GM18520 (cell line): ENCODE measurements at regions not wholly inside any gene's neighbourhood (a gene's known extent, or its start where the extent isn't known, plus 50 kb on each side); places are given as distances from the start of the nearest gene placed in this dataset.

ENCODE experiments used
- ATAC-seq: cut with Tn5 transposase; IDR thresholded peaks from one replicate; pipeline ENCODE4 v1.9.1; 2021; ENCODE audit not compliant: unreplicated experiment

DNA sequence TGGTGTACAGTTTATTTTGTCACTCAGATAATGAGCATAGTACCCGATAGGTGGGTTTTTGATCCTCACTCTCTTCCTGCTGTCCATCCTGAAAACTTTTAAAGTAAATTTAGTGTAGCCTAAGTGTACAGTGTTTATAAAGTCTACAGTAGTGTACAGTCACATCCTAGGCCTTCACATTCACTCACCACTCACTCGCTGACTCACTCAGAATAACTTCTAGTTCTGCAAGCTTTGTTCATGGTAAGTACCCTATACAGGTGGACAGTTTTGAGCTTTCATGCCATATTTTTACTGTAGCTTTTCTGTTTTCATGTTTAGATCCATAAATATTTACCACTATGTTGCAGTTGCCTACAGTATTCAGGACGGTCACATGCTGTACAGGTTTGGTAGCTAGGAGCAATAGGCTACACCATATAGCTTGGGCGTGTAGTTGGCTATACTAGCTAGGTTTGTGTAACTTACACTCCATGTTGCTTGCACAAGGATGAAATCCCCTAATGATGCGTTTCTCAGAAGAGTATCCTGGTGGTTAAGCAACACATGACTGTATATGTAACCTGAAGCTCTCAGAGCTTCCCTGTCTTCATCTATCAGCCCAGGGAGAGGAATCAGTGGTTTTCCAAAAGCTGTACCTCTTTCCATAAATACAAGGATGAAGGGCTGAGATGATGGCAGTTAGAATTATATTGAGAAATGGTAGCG is 87.6 kb upstream of the SLC25A26 start:
- no peak for ATAC-seq

DNA sequence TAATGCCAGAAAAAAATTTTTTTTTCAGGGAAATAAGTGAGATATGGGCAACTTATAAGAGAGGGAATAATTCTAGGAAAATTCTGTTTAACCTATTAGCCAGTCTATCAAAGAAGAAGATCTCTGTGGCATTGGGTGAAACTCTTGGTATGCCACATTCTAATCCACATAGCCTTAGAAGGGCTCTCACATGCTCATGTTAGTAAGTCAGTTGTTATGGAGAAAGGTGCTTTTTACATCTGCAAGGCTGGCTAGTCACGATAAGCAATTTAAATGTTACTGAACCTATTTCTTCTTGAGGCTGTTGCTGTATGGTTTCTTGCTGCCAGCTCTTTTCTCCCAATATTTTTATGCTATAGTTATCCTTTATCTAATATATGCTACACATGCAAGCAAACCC is 89.9 kb upstream of the MAGI1 start:
- ATAC-seq: no peak

DNA sequence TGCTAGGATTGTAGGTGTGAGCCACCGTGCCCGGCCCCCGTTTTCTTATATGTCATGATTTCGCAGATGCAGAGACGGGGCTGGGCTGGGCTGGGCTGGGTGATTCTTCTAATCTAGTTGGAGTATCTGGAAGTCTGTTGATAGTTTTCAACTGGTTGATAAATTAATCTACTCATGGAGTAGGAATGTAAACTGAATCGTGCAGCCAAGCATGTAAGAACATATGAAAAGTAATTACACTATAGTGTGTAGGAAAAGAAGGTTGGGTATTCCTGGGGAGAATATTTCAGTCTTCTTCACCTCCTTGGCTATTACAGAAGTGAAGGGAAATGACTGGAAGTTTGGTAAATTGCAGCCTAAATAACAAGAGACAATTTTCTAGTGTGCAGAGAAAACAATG is 82.6 kb upstream of the MAGI1 start:
- ATAC-seq: no peak

DNA sequence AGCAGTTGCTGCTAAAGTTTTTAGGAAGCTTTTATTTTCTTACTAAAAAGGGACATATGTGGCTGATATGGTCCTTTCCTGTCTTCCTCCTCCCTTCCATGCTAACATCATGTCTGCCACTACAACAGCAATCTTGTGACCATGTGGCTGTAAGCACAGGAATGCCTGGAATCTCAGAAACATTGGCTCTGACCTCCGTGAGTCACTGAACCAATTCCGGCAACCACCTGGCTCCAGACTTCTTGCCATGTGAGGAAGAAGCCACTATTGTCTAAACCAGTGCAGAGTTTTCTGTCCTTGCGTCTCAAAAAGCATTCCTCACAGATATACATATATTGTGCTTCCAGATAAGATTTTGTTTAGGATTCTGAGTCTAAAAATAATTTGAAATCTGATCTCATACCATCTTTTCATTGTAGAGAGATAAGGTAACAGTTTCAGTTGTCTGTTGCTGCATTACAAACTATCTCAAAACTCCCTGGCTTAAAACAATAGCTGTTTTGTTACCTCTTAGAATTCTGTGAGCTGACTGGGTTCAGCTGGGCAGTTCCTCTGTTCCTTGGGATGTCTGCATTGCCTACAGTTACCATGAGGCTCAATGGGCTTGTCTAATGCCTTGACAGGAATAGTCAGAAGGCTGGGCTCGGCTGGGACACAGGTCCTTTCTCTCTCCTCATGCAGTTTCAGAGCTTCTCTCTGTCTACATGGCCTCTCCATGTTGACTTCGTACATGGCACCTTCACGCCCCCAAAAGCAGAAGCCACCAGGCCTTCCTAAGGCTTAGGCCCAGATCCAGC is 77.3 kb upstream of the MAGI1 start:
- ATAC-seq: no peak

DNA sequence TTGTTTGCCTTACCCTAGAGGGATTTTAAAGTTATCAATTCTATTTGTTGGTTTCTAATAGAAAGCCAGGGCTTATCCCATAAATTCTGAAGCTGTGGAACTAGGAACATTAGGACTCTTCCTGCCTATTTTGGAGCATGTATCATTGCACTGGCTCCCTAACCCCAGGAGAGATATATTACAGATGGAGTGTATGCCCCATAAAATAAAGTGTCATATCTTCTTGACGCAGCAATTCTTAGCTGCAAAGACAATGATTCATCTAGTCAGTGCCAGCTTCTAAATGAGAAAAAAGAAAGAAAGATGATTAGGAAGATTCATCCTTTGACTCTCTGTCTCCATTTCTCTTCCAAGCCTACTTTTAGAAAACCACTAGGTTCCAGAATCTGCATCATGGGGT is 74.8 kb upstream of the MAGI1 start:
- ATAC-seq: no peak

DNA sequence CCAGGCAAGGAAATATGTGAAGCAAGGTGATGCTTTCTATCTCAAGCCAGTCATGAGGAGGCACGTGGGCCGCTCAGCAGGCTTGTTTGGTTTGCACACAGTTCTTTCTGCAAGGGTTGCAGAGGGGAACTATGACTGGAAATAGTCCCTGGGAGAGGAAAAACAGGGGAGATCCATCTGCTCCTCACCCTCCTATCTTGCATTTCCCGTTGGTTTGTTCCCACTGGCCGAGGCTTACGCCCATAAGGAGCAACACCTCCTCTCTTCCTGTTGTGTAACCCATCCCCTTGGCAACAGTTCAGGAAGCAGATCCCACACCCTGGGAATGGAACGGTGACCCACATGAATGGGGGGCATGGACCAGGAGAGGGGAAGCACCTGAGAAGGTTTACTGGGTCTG is 72.1 kb upstream of the MAGI1 start:
- ATAC-seq: no peak

DNA sequence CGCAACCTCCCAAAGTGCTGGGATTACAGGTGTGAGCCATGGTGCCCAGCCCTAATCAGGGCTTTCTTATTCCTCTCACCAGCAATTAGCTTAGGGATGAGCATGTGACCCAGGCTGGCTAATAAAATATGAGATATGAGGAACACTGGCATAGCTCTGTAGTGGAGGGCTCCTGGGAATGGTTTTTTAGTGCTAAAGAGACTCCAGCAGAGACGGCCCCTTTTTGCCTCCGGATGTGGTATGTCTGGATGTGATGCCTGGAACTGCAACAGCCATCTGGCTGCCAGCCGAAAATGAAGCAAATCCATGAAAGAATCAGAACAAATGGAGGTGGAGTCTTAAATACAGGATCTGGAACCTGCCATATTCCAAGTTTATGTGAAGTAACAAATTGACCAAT is 69.1 kb upstream of the MAGI1 start:
- no peak for ATAC-seq

DNA sequence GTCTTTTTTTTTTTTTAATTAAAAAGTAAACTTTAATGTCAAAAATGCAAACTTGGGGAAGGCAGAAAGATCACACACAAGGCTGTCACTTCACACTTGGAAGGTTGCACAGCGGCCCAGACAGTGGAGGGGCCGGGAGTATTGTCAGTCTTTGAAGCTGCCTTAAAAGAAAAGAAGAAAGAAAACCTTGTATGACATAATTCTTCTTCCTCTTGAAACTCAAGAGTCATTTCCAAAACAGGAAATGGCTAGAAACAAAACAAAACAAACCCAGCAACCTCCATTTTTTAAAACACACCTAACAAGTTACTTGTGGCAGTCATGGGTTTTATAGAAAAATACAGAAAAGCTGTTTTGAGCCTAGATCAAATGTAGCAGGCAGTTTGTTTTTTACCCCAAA is 68.1 kb upstream of the MAGI1 start:
- no peak for ATAC-seq

DNA sequence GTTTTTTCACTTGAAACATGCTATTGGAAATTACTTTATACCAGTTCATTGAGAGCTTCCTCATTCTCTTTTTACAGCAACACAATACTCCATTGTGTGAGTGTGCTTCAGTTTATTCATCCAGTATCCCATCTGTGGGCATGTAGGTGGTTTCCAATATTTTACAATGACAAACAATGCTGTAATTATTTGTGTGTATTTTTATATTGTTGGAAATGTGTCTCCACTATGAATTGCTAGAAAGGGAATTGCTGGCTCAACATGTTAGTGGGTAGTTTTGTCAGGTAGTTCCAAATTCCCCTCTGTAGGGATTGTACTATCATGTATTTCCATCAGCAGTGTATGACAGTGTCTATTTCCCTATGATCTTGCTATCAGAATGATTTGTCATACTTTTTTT is 65.8 kb upstream of the MAGI1 start:
- no peak for ATAC-seq

DNA sequence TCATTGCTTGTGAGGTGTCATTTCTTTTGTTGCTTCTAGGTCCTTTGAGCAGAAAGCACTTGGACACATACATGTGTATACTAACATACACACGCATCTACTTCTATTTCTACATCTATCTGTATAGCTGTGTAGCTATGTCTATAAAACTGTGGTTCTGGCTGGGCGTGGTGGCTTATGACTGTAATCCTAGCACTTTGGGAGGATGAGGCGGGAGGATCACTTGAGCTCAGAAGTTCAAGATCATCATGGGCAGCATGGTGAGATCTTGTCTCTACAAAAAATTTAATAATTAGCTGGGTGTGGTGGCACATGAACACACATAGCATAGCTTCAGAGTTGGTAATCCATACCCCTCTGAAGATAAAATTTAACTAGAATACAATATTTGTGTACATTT is 65.0 kb upstream of the MAGI1 start:
- ATAC-seq: no peak

DNA sequence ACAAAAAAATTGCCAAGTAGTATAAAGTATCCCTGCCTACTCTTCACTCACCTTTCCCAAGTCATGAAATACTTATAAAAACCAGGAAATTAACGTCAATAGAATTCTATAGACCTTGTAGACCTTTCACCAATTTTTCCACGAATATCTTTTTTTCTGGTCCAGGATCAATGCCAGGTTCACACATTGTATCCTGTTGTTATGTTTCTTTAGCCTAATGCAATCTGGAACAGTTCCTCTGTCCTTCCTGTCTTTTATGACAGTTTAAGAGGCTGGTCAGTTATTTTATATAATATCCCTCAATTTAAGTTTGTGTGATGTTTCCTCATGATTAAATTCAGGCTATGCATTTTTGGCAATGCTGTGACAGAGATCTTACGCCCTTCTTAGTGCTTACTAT is 63.2 kb upstream of the MAGI1 start:
- no peak for ATAC-seq

DNA sequence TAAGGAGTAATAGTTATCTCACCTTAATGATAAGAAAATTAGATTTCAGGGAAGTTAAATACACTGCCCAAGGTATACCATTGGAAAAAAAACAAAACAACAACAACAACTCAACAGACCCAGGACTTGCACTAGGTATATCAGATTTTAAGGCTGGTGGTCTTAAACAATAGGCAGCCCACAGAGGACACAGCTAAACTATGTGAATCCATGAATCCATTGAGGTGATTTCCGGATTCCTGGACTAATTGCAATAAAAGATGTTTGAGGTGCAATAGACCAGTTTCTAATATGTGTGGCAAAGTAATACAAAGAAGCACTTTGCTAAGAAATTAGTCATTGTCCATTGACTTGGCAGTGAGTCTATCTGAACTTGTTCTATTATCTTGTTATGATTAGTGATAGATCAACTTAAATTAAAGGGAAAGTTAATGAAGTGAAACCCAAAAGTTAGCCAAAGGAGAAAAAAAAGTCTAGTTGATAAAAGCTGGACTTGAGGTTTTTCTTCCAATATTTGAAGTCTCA is 60.9 kb upstream of the MAGI1 start:
- no peak for ATAC-seq

DNA sequence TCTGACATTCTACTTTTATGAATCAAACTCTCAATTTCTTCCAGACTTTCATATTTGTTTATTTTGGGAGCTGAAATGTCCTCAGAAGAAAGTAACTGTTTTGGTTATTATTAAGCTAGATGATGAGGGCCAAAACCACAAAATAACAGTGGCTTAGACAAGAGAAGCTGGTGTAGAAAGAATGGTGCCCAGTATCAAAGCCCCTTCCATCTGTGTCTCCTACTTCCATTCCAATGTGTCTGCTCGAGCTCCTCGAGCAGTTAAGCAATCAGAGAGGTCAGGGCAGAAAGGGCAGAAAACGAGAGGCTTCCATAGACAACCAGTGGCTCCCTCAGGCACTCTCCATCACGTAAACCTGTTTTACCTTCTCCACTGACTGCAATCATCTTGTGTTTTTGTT is 59.7 kb upstream of the MAGI1 start:
- ATAC-seq: no peak

DNA sequence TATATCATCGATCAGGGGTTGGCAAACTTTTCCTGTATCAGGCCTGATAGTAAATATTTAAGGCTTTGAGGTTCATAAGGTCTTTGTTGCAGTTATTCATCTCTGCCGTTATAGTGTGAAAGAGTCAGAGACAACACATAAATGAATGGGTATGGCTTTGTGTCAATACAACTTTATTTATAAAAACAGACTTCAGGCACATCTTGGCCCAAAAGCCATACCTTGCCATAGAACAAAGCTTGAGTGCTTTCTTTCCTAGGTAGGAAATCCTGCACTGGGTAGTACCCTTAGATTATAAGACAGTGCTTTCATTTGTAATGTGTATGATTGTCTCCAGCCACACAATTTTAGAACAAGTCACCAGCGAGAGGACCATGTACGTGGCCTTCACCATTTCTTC is 58.9 kb upstream of the MAGI1 start:
- no peak for ATAC-seq

DNA sequence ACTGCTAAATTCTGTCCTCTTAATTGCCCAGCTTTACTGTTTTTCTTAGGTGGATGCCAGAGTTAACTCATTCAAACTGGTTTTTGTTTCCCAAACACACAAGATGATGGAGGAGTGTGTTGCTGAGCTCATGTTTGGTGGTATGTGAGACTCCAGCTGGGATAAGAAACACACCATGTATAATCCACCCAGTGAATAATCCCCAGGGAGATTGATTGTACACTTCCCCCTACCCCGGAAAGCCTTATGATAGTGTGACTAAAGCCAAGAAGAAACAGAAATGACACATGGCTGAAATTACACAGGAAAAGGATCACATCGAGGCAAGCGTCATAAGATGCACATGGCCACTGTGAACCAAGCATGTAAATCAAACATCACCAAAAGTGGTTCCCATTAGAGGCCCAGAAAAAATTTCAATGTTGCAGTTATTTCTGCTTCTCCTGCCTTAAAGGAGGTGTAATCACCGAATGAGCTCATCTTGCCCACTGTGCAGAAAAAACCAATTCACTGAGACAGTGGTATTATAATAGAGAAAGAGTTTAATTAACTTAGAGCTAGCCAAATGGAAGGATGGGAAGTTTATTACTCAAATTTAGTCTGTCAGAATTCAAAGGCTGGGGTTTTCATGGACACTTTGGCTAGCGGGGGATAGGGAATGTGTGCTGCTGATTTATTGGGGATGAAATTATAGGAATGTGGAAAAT is 56.7 kb upstream of the MAGI1 start:
- no peak for ATAC-seq

DNA sequence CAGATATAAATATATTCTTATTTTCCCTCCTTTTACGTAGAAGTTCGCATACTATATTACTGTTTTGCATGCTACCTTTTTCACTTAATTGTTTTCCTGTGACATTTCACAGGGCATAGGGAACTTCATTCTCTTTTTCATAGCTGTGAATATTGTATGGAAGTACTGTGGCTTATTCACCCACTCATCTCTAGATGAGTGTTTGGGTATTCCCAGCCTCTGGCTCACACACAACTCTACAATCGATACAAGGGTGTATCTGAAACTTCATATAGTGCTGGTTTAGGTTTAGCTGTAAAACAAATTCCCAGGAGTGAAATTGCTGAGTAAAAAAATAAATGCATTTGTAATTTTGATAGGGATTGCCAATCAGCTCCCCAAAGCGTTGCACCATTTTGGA is 55.3 kb upstream of the MAGI1 start:
- no peak for ATAC-seq

DNA sequence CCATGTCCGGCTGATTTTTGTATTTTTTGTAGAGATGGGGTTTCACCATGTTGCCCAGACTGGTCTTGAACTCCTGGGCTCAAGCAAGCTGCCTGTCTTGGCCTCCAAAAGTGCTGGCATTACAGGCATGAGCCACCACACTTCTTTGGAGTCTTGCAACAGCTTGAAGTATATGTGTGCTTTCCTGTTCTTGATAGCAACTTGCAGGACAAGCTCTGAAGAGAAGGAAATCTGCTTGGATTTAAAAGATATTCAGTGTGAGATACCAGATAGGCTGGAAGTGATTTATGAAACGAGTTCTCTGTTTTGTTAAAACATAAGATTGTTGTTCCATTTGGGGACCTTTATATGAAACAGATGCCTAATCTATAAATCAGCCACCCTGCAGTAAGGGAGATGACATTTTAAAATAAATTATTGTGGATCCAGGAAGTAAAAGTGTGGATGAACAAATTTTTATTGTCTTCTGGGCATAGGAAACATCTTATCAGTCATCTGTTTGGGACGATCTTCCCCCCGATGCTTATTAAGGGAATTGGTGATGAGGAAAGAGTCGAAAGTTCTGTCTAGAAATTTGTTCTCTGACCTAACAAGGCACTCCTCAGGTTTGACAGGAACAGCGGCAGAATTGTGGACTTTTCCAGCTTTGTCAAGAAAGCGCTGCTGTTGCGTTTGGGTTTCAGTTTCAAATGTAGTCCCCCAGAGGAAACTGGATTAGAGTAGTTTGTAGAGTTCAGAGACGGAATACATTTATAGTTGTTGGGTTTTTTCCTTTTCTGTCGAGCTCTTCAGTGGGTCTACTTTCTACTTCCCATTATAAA is 53.7 kb upstream of the MAGI1 start:
- no peak for ATAC-seq
